H9 (cell line): ENCODE measurements at regions not wholly inside any gene's neighbourhood (a gene's known extent, or its start where the extent isn't known, plus 50 kb on each side); places are given as distances from the start of the nearest gene placed in this dataset.

Experiments used
- DNase-seq: peaks from one replicate; pipeline ENCODE4 v3.0.0-alpha.2; 2017
- H2AFZ ChIP-seq: one replicate; pipeline ENCODE4 v1.6.1; 2013; ENCODE audit warnings: mild to moderate bottlenecking, low read length, control low read depth, moderate library complexity
- H2AK5ac ChIP-seq: 2 replicates; pipeline ENCODE4 v1.6.1; 2013; ENCODE audit warnings: low read length, control low read depth, mixed read lengths; ENCODE audit not compliant: insufficient read length
- H2BK120ac ChIP-seq: one replicate; pipeline ENCODE4 v1.6.1; 2013; ENCODE audit warnings: low read depth, mild to moderate bottlenecking, low read length, control low read depth, inconsistent platforms; ENCODE audit not compliant: poor library complexity, severe bottlenecking
- H2BK12ac ChIP-seq: 2 replicates; pipeline ENCODE4 v1.6.1; 2013; ENCODE audit warnings: low read length, control low read depth, mixed read lengths, low read depth; ENCODE audit not compliant: insufficient read length
- H2BK15ac ChIP-seq: 2 replicates; pipeline ENCODE4 v1.6.1; 2013; ENCODE audit warnings: low read depth, low read length, control low read depth
- H2BK20ac ChIP-seq: one replicate; pipeline ENCODE4 v1.6.1; 2013; ENCODE audit warnings: low read depth, mild to moderate bottlenecking, low read length, control low read depth, inconsistent platforms; ENCODE audit not compliant: poor library complexity, severe bottlenecking
- H2BK5ac ChIP-seq: 2 replicates; pipeline ENCODE4 v1.6.1; 2013; ENCODE audit warnings: low read length, control low read depth, mixed read lengths; ENCODE audit not compliant: insufficient read length
- H3K14ac ChIP-seq: 2 replicates; pipeline ENCODE4 v1.6.1; 2013; ENCODE audit warnings: low read length, control low read depth; ENCODE audit not compliant: insufficient read depth
- H3K18ac ChIP-seq: 2 replicates; pipeline ENCODE4 v1.6.1; 2013; ENCODE audit warnings: low read depth, mild to moderate bottlenecking, mixed read lengths, low read length, control low read depth; ENCODE audit not compliant: insufficient read length
- H3K23ac ChIP-seq: 2 replicates; pipeline ENCODE4 v1.6.1; 2013; ENCODE audit warnings: low read length, control low read depth, mixed read lengths, low read depth; ENCODE audit not compliant: insufficient read length
- H3K23me2 ChIP-seq: 2 replicates; pipeline ENCODE4 v1.6.1; 2013; ENCODE audit warnings: low read depth, mild to moderate bottlenecking, mixed read lengths, low read length, control low read depth; ENCODE audit not compliant: insufficient read length, poor library complexity, severe bottlenecking
- H3K27ac ChIP-seq: 2 replicates; pipeline ENCODE4 v1.5.1; 2013; ENCODE audit warnings: low read length, control low read depth, mixed read lengths, low read depth; ENCODE audit not compliant: insufficient read length
- H3K27me3 ChIP-seq: 2 replicates; pipeline ENCODE4 v1.6.1; 2013; ENCODE audit warnings: low read length, control low read depth, inconsistent platforms; ENCODE audit not compliant: insufficient read depth
- H3K4ac ChIP-seq: 2 replicates; pipeline ENCODE4 v1.6.1; 2013; ENCODE audit warnings: low read depth, mild to moderate bottlenecking, control low read depth, inconsistent platforms, low read length, moderate library complexity
- H3K4me1 ChIP-seq: 2 replicates; pipeline ENCODE4 v1.6.1; 2013; ENCODE audit warnings: low read length, control low read depth, inconsistent platforms; ENCODE audit not compliant: insufficient read depth
- H3K4me2 ChIP-seq: 2 replicates; pipeline ENCODE4 v1.6.1; 2013; ENCODE audit warnings: low read length, control low read depth, mixed read lengths; ENCODE audit not compliant: insufficient read length, insufficient read depth
- H3K56ac ChIP-seq: 2 replicates; pipeline ENCODE4 v1.6.1; 2013; ENCODE audit warnings: low read depth, mild to moderate bottlenecking, mixed read lengths, low read length, control low read depth; ENCODE audit not compliant: insufficient read length
- H3K79me1 ChIP-seq: 2 replicates; pipeline ENCODE4 v1.6.1; 2013; ENCODE audit warnings: low read depth, mild to moderate bottlenecking, moderate library complexity, low read length, control low read depth, inconsistent platforms; ENCODE audit not compliant: insufficient read depth, poor library complexity, severe bottlenecking
- H3K79me2 ChIP-seq: 2 replicates; pipeline ENCODE4 v1.6.1; 2013; ENCODE audit warnings: low read length, control low read depth, inconsistent platforms; ENCODE audit not compliant: insufficient read depth
- H3K9ac ChIP-seq: 2 replicates; pipeline ENCODE4 v1.6.1; 2013; ENCODE audit warnings: low read length, control low read depth, mixed read lengths; ENCODE audit not compliant: insufficient read length; ENCODE audit errors: extremely low read depth
- H3K9me3 ChIP-seq: one replicate; pipeline ENCODE4 v1.6.1; 2013; ENCODE audit warnings: low read depth, low read length, inconsistent platforms; ENCODE audit not compliant: control insufficient read depth
- H3T11ph ChIP-seq: one replicate; pipeline ENCODE4 v1.6.1; 2013; ENCODE audit warnings: mild to moderate bottlenecking, low read length, control low read depth, inconsistent platforms
- H4K20me1 ChIP-seq: one replicate; pipeline ENCODE4 v1.6.1; 2013; ENCODE audit not compliant: control insufficient read depth, insufficient read length, insufficient read depth
- H4K5ac ChIP-seq: 2 replicates; pipeline ENCODE4 v1.6.1; 2013; ENCODE audit warnings: low read depth, mild to moderate bottlenecking, mixed read lengths, low read length, control low read depth; ENCODE audit not compliant: insufficient read length
- H4K8ac ChIP-seq: replicated peaks from 2 replicates; pipeline ENCODE4 v1.6.1; 2013; ENCODE audit warnings: low read length, control low read depth, mixed read lengths, low read depth; ENCODE audit not compliant: insufficient read length
- H4K91ac ChIP-seq: 2 replicates; pipeline ENCODE4 v1.6.1; 2013; ENCODE audit warnings: low read depth, mild to moderate bottlenecking, moderate library complexity, mixed read lengths, low read length, control low read depth; ENCODE audit not compliant: insufficient read length
- H3K27ac Mint-ChIP-seq, 3 experiments: 2 replicates in 2 of 3; 3 replicates in 1 of 3; pipeline ENCODE4 v1.8.0; 2020 to 2021; ENCODE audit warnings: mixed read lengths in 3 of 3, mild to moderate bottlenecking in 1 of 3, moderate library complexity in 1 of 3
- H3K27me3 Mint-ChIP-seq: 2 replicates; pipeline ENCODE4 v1.8.0; 2021; ENCODE audit warnings: low read depth, mild to moderate bottlenecking, moderate library complexity, mixed read lengths
- H3K36me3 Mint-ChIP-seq, 3 experiments: 2 replicates in 2 of 3; 3 replicates in 1 of 3; pipeline ENCODE4 v1.8.0; 2020 to 2021; ENCODE audit warnings: low read depth in 3 of 3, mixed read lengths in 3 of 3; ENCODE audit not compliant: insufficient read depth in 1 of 3
- H3K4me1 Mint-ChIP-seq, 2 experiments: 2 replicates each; pipeline ENCODE4 v1.8.0; 2020; ENCODE audit warnings: mixed read lengths in 2 of 2
- H3K4me3 Mint-ChIP-seq, 2 experiments: 2 replicates in 1 of 2; 3 replicates in 1 of 2; pipeline ENCODE4 v1.8.0; 2020 to 2021; ENCODE audit warnings: mild to moderate bottlenecking in 2 of 2, mixed read lengths in 2 of 2, moderate library complexity in 1 of 2
- H3K9me3 Mint-ChIP-seq, 2 experiments: 2 replicates in 1 of 2; 3 replicates in 1 of 2; pipeline ENCODE4 v1.8.0; 2020; ENCODE audit warnings: mild to moderate bottlenecking in 2 of 2, mixed read lengths in 2 of 2, moderate library complexity in 1 of 2
- CTCF ChIP-seq: fragments of 200-600 bp; sonication (generic); conservative IDR thresholded peaks from 3 replicates; pipeline ENCODE4 v1.8.0; 2021; ENCODE audit warnings: antibody characterized with exemption, mild to moderate bottlenecking
- WGBS: extraction: QIAGEN DNeasy Blood & Tissue Kit; methylation state at CpG from one replicate; pipeline ENCODE4 v1.1.7; 2013; ENCODE audit warnings: missing lambda C conversion rate, low lambda C conversion rate, mixed read lengths; ENCODE audit not compliant: insufficient read length; ENCODE audit errors: extremely low coverage; 5-methylcytosine and 5-hydroxymethylcytosine counted together

DNA sequence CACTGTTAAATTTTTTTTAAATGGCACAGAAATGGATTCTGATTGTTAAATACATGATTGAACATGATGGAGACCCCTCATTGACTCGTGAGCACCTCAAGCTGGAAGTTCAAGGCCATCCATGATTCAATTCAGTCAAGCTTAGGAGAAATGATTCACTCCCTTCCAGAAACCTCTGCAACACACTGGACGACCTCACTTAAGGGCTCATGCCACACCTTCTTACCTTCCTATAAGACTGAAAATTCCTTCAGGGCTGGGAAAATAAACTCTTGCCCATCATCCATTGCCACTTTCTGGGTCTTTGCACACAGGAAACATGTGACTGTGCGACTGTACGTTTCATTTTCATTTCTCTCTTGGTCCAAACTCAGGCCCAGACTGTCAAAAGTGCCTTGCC lies 196.4 kb downstream of the TBXT start:
- no peak overlapping the region for H2BK15ac ChIP-seq
- H3K4me2 ChIP-seq: no peak overlapping the region
- no peaks in the 10 kb centered on the region for H3K4me1 ChIP-seq

More for the DNA sequence above, 196.4 kb downstream of the TBXT start:
- H4K8ac ChIP-seq: no peak overlapping the region
- H3K79me1 ChIP-seq: no peaks in the 10 kb centered on the region
- H4K5ac ChIP-seq: no peak overlapping the region
- H3T11ph ChIP-seq: no peak overlapping the region
- no peak for DNase-seq
- H4K20me1 ChIP-seq: no peaks in the 10 kb centered on the region
- Mint-ChIP-seq H3K4me3 (no peak overlapping the region), H3K4me1 (peaks cover 2 to 7% of the 10 kb centered on the region in 2 experiments; a peak in 2 of 4 replicates), H3K27ac (no peak overlapping the region), H3K9me3 (no peaks in the 10 kb centered on the region), H3K36me3 (no peaks in the 10 kb centered on the region), H3K27me3 (peaks cover 11% of the 10 kb centered on the region)
- no peak overlapping the region for H2AFZ ChIP-seq
- no peak overlapping the region for H3K4ac ChIP-seq
- H2BK120ac ChIP-seq: no peak overlapping the region
- no peak overlapping the region for H2BK5ac ChIP-seq
- H3K79me2 ChIP-seq: no peaks in the 10 kb centered on the region
- no peak overlapping the region for H3K9ac ChIP-seq
- no peak overlapping the region for H3K23ac ChIP-seq
- no CpG with 5 or more reads among the region's 4 CpGs for WGBS
- H2BK12ac ChIP-seq: no peak overlapping the region
- no peak overlapping the region for H3K14ac ChIP-seq
- no peak overlapping the region for H3K27ac ChIP-seq
- no peak overlapping the region for H4K91ac ChIP-seq
- H3K23me2 ChIP-seq: no peaks in the 10 kb centered on the region
- no peak for TF ChIP-seq CTCF
- H3K27me3 ChIP-seq: no peaks in the 10 kb centered on the region
- no peak overlapping the region for H2BK20ac ChIP-seq
- no peak overlapping the region for H3K56ac ChIP-seq
- no peaks in the 10 kb centered on the region for H3K9me3 ChIP-seq
- no peak overlapping the region for H3K18ac ChIP-seq
- no peak overlapping the region for H2AK5ac ChIP-seq
